ENCODE measurements at regions not wholly inside any gene's neighbourhood (a gene's known extent, or its start where the extent isn't known, plus 50 kb on each side); places are given as distances from the start of the nearest gene placed in this dataset.

- no peak for TF ChIP-seq CTCF (IDR thresholded peaks at IDR 0.05; ENCODE audit: poor library complexity, severe bottlenecking)
- ATAC-seq (ENCODE audit: low read depth), result no peak
- Histone ChIP-seq H3K4me3 (ENCODE audit: severe bottlenecking) (no peak overlapping the region), H3K9me3 (ENCODE audit: severe bottlenecking) (no peaks in the 10 kb centered on the region), H3K27me3 (ENCODE audit: insufficient read depth, poor library complexity, severe bottlenecking) (peaks cover 5% of the 10 kb centered on the region), H3K4me1 (ENCODE audit: insufficient read depth, poor library complexity, severe bottlenecking) (no peaks in the 10 kb centered on the region), H3K27ac (ENCODE audit: poor library complexity, severe bottlenecking) (no peak overlapping the region), H3K36me3 (ENCODE audit: low read depth) (no peaks in the 10 kb centered on the region)
- no peak for DNase-seq (ENCODE audit: low spot score)
These were observed 574.8 kb downstream of the KCNJ3 start for GRCh38 chr2:155273323-155273722.

- Histone ChIP-seq H3K36me3 (ENCODE audit: low read depth) (no peaks in the 10 kb centered on the region), H3K9me3 (ENCODE audit: severe bottlenecking) (no peaks in the 10 kb centered on the region), H3K4me3 (ENCODE audit: severe bottlenecking) (no peak overlapping the region), H3K4me1 (ENCODE audit: insufficient read depth, poor library complexity, severe bottlenecking) (no peaks in the 10 kb centered on the region), H3K27me3 (ENCODE audit: insufficient read depth, poor library complexity, severe bottlenecking) (no peaks in the 10 kb centered on the region), H3K27ac (ENCODE audit: poor library complexity, severe bottlenecking) (no peak overlapping the region)
- no peak for ATAC-seq (ENCODE audit: low read depth)
- TF ChIP-seq CTCF (IDR thresholded peaks at IDR 0.05; ENCODE audit: poor library complexity, severe bottlenecking), result no peak
- DNase-seq (ENCODE audit: low spot score), result no peak
These were observed 568.1 kb downstream of the KCNJ3 start for GRCh38 chr2:155266583-155266982.

- TF ChIP-seq CTCF (IDR thresholded peaks at IDR 0.05; ENCODE audit: poor library complexity, severe bottlenecking), result no peak
- no peak for ATAC-seq (ENCODE audit: low read depth)
These were observed 567.6 kb downstream of the KCNJ3 start for GRCh38 chr2:155266109-155266508.

GRCh38 chr2:155256803-155257202 lies 558.3 kb downstream of the KCNJ3 start:
- Histone ChIP-seq H3K9me3 (ENCODE audit: severe bottlenecking) (no peaks in the 10 kb centered on the region), H3K36me3 (ENCODE audit: low read depth) (no peaks in the 10 kb centered on the region), H3K27ac (ENCODE audit: poor library complexity, severe bottlenecking) (no peak overlapping the region), H3K27me3 (ENCODE audit: insufficient read depth, poor library complexity, severe bottlenecking) (peaks cover 11% of the 10 kb centered on the region), H3K4me1 (ENCODE audit: insufficient read depth, poor library complexity, severe bottlenecking) (no peaks in the 10 kb centered on the region), H3K4me3 (ENCODE audit: severe bottlenecking) (no peak overlapping the region)
- DNase-seq (ENCODE audit: low spot score), result no peak
- no peak for ATAC-seq (ENCODE audit: low read depth)
- no peak for TF ChIP-seq CTCF (IDR thresholded peaks at IDR 0.05; ENCODE audit: poor library complexity, severe bottlenecking)

More at GRCh38 chr2:155266109-155266508, 567.6 kb downstream of the KCNJ3 start:
- H3K4me1 ChIP-seq (ENCODE audit: insufficient read depth, poor library complexity, severe bottlenecking), result no peaks in the 10 kb centered on the region
- no peaks in the 10 kb centered on the region for H3K9me3 ChIP-seq (ENCODE audit: severe bottlenecking)
- H3K27me3 ChIP-seq (ENCODE audit: insufficient read depth, poor library complexity, severe bottlenecking), result peaks cover 4% of the 10 kb centered on the region
- DNase-seq (ENCODE audit: low spot score), result no peak
- no peak overlapping the region for H3K4me3 ChIP-seq (ENCODE audit: severe bottlenecking)
- H3K27ac ChIP-seq (ENCODE audit: poor library complexity, severe bottlenecking), result no peak overlapping the region
- no peaks in the 10 kb centered on the region for H3K36me3 ChIP-seq (ENCODE audit: low read depth)

- peak; percentile 55 for TF ChIP-seq CTCF (IDR thresholded peaks at IDR 0.05; ENCODE audit: poor library complexity, severe bottlenecking)
- Histone ChIP-seq H3K9me3 (ENCODE audit: severe bottlenecking) (no peaks in the 10 kb centered on the region), H3K27ac (ENCODE audit: poor library complexity, severe bottlenecking) (no peak overlapping the region), H3K36me3 (ENCODE audit: low read depth) (no peaks in the 10 kb centered on the region), H3K27me3 (ENCODE audit: insufficient read depth, poor library complexity, severe bottlenecking) (peaks cover 3% of the 10 kb centered on the region), H3K4me1 (ENCODE audit: insufficient read depth, poor library complexity, severe bottlenecking) (no peaks in the 10 kb centered on the region), H3K4me3 (ENCODE audit: severe bottlenecking) (no peak overlapping the region)
- DNase-seq (ENCODE audit: low spot score) (no peak), ATAC-seq (ENCODE audit: low read depth) (peak; percentile 84)
These were observed 552.3 kb downstream of the KCNJ3 start for GRCh38 chr2:155250800-155251199.
